Osteoblast (primary cell): ENCODE measurements at regions not wholly inside any gene's neighbourhood (a gene's known extent, or its start where the extent isn't known, plus 50 kb on each side); places are given as distances from the start of the nearest gene placed in this dataset.

Source experiments
- DNase-seq: peaks from one replicate; pipeline ENCODE4 v3.0.0; 2011; ENCODE audit warnings: low spot score, mixed read lengths; ENCODE audit not compliant: insufficient read length; ENCODE audit errors: missing footprints
- H2AFZ ChIP-seq: 2 replicates; pipeline ENCODE4 v1.6.0; 2011; ENCODE audit warnings: mild to moderate bottlenecking, low read length
- H3K27ac ChIP-seq: 2 replicates; pipeline ENCODE4 v1.5.1; 2011; ENCODE audit warnings: mild to moderate bottlenecking, low read depth, low read length, moderate library complexity
- H3K27me3 ChIP-seq: 2 replicates; pipeline ENCODE4 v1.6.0; 2012; ENCODE audit warnings: mild to moderate bottlenecking, control low read depth, inconsistent platforms, low read length, moderate library complexity; ENCODE audit not compliant: insufficient read depth
- H3K36me3 ChIP-seq: 2 replicates; pipeline ENCODE4 v1.5.1; 2011; ENCODE audit warnings: mild to moderate bottlenecking, low read length, control low read depth, moderate library complexity; ENCODE audit not compliant: insufficient read depth
- H3K4me1 ChIP-seq: 2 replicates; pipeline ENCODE4 v1.5.1; 2011; ENCODE audit warnings: mild to moderate bottlenecking, low read length, control low read depth, moderate library complexity; ENCODE audit not compliant: insufficient read depth
- H3K4me2 ChIP-seq: 2 replicates; pipeline ENCODE4 v1.6.0; 2011; ENCODE audit warnings: mild to moderate bottlenecking, low read length; ENCODE audit not compliant: insufficient read depth
- H3K4me3 ChIP-seq: fragments of 200-600 bp; sonication (generic); 3 replicates; pipeline ENCODE4 v1.5.1; 2012; ENCODE audit warnings: mild to moderate bottlenecking, low read length, inconsistent platforms; ENCODE audit not compliant: insufficient read depth
- H3K79me2 ChIP-seq: 2 replicates; pipeline ENCODE4 v1.6.0; 2012; ENCODE audit warnings: mild to moderate bottlenecking, low read length, control low read depth, inconsistent platforms; ENCODE audit not compliant: insufficient read depth
- H3K9me3 ChIP-seq: 2 replicates; pipeline ENCODE4 v1.5.1; 2011; ENCODE audit warnings: low read depth, low read length, control low read depth
- H4K20me1 ChIP-seq: 2 replicates; pipeline ENCODE4 v1.6.0; 2012; ENCODE audit warnings: mild to moderate bottlenecking, low read length, control low read depth; ENCODE audit not compliant: insufficient read depth
- CTCF ChIP-seq: IDR thresholded peaks from 2 replicates; pipeline ENCODE4 v1.5.1; 2011; ENCODE audit warnings: mild to moderate bottlenecking, low read depth, low read length, moderate library complexity; ENCODE audit errors: extremely low read depth

GRCh38 chr1:166590161-166590560 is 249.1 kb upstream of the POGK start:
- Histone ChIP-seq H3K79me2 (no peaks in the 10 kb centered on the region), H3K4me2 (no peak overlapping the region), H4K20me1 (no peaks in the 10 kb centered on the region), H3K4me3 (no peak overlapping the region), H3K36me3 (no peaks in the 10 kb centered on the region), H3K4me1 (no peaks in the 10 kb centered on the region), H3K27ac (no peak overlapping the region), H2AFZ (no peak overlapping the region), H3K9me3 (no peaks in the 10 kb centered on the region), H3K27me3 (no peaks in the 10 kb centered on the region)
- no peak for DNase-seq
- no peak for TF ChIP-seq CTCF

- Histone ChIP-seq H3K27me3 (no peaks in the 10 kb centered on the region), H3K4me2 (no peak overlapping the region), H3K79me2 (no peaks in the 10 kb centered on the region), H3K27ac (no peak overlapping the region), H3K36me3 (no peaks in the 10 kb centered on the region), H2AFZ (no peak overlapping the region), H4K20me1 (no peaks in the 10 kb centered on the region), H3K9me3 (no peaks in the 10 kb centered on the region), H3K4me1 (no peaks in the 10 kb centered on the region), H3K4me3 (no peak overlapping the region)
- no peak for DNase-seq
- TF ChIP-seq CTCF: no peak
Observed at GRCh38 chr1:166594646-166595045, 244.6 kb upstream of the POGK start.

GRCh38 chr1:166597516-166597915 is 241.8 kb upstream of the POGK start:
- no peak overlapping the region for H2AFZ ChIP-seq
- no peaks in the 10 kb centered on the region for H3K9me3 ChIP-seq
- H3K4me1 ChIP-seq: no peaks in the 10 kb centered on the region
- no peaks in the 10 kb centered on the region for H3K36me3 ChIP-seq
- no peaks in the 10 kb centered on the region for H4K20me1 ChIP-seq
- H3K4me3 ChIP-seq: no peak overlapping the region
- DNase-seq: no peak
- H3K27me3 ChIP-seq: no peaks in the 10 kb centered on the region
- H3K4me2 ChIP-seq: no peak overlapping the region
- no peak for TF ChIP-seq CTCF
- no peak overlapping the region for H3K27ac ChIP-seq
- no peaks in the 10 kb centered on the region for H3K79me2 ChIP-seq

- Histone ChIP-seq H3K27ac (no peak overlapping the region), H3K27me3 (no peaks in the 10 kb centered on the region), H4K20me1 (no peaks in the 10 kb centered on the region), H3K4me2 (no peak overlapping the region), H3K9me3 (no peaks in the 10 kb centered on the region), H3K4me3 (no peak overlapping the region), H3K79me2 (no peaks in the 10 kb centered on the region), H2AFZ (no peak overlapping the region), H3K4me1 (no peaks in the 10 kb centered on the region), H3K36me3 (no peaks in the 10 kb centered on the region)
- no peak for TF ChIP-seq CTCF
- no peak for DNase-seq
Observed at GRCh38 chr1:166600574-166600973, 238.7 kb upstream of the POGK start.
